ENCODE measurements at regions not wholly inside any gene's neighbourhood (a gene's known extent, or its start where the extent isn't known, plus 50 kb on each side); places are given as distances from the start of the nearest gene placed in this dataset.
"Not testable (repeated sequence)": the region's sequence is repeated elsewhere in the genome, so short reads cannot be mapped to it uniquely, and the experiment has no call there.

DNA sequence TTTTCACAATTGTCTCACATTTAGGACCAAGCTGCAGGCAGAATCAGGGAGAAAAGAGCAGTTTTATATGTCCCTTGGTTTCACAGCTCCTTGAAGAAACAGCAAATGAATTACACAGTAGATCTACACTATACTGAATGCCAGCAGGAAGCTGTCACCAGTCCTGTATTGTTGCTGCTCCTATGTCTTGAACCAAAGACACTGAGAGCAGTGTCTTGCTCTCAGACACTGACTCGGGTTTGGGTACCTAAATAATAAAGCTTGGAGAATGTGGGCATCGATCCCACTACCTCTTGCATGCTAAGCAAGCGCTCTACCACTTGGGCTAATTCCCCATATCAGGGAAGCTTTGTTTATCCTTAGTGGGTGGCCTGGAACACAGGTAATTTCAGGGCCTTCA lies 552.7 kb downstream of the PRIM2 start:
- TF ChIP-seq, protein P1, sequence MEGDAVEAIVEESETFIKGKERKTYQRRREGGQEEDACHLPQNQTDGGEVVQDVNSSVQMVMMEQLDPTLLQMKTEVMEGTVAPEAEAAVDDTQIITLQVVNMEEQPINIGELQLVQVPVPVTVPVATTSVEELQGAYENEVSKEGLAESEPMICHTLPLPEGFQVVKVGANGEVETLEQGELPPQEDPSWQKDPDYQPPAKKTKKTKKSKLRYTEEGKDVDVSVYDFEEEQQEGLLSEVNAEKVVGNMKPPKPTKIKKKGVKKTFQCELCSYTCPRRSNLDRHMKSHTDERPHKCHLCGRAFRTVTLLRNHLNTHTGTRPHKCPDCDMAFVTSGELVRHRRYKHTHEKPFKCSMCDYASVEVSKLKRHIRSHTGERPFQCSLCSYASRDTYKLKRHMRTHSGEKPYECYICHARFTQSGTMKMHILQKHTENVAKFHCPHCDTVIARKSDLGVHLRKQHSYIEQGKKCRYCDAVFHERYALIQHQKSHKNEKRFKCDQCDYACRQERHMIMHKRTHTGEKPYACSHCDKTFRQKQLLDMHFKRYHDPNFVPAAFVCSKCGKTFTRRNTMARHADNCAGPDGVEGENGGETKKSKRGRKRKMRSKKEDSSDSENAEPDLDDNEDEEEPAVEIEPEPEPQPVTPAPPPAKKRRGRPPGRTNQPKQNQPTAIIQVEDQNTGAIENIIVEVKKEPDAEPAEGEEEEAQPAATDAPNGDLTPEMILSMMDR (IDR thresholded peaks at IDR 0.05; ENCODE audit: borderline replicate concordance, extremely low read depth, low read length, poor library complexity, severe bottlenecking): not testable (repeated sequence)
- TF ChIP-seq EZH2 (IDR thresholded peaks at IDR 0.05; ENCODE audit: borderline replicate concordance, low read depth, low read length, severe bottlenecking): not testable (repeated sequence)

All from DND-41 (cell line).